ENCODE measurements at regions not wholly inside any gene's neighbourhood (a gene's known extent, or its start where the extent isn't known, plus 50 kb on each side); places are given as distances from the start of the nearest gene placed in this dataset.

DNA sequence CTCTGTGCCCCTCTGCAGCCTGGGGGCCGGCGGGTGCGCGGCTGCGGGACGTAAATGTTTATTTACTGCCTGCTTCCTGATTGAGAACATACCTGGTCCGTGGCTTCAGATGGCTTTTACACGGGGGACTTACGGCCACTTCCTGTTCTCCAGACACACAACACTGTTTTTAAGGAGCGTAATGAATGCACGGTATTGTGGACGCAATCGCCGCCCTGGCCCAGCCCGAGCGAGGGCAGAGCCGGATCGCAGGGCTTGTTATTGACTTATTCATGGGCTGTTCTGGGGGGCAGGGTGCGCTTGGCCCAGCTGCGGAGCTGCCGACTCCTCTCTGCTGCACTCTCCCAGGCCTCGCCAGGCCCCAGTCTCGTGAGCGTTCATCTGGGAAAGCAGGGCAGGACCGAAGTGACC is 52.8 kb upstream of the ACTRT2 start:
- no peak for TF ChIP-seq POLR2AphosphoS5 (IDR thresholded peaks at IDR 0.05)
- no peak for TF ChIP-seq EP300 (IDR thresholded peaks at IDR 0.05)

Data from upper lobe of left lung (tissue), 4 donors.